ENCODE measurements at regions not wholly inside any gene's neighbourhood (a gene's known extent, or its start where the extent isn't known, plus 50 kb on each side); places are given as distances from the start of the nearest gene placed in this dataset.

DNA sequence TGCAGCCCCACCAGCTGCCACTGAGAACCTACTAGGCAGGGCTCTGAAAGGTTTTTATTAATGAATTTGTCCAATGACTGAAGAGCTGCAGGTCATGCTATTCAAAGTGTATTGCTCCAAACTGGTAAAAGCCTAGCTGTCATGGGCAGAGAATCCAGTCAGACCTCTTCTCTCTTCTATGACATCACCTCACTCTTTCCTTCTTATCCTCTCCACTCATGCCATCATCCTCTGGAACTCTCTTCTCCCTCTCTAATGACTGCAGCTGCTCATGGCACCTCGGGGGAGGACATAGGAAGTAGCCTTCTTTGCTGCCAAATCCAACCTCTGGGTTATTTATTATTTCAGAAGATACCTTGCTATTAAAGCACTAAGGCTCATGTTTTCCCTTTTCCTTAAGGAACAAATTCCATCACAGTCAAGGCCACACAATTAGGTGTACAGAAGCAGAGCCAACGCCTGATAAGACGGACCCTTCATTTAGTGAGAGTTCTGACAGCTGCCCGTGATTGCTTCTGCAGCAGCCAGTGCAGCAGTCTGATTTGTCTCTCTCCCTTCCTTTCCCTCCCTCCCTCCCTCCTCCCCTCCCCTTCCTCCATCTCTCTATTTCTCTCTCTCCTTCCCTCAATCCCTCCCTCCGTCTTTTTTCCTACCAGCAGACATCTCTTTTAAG lies 87.0 kb upstream of the ONECUT1 start:
- TF ChIP-seq, protein P1, sequence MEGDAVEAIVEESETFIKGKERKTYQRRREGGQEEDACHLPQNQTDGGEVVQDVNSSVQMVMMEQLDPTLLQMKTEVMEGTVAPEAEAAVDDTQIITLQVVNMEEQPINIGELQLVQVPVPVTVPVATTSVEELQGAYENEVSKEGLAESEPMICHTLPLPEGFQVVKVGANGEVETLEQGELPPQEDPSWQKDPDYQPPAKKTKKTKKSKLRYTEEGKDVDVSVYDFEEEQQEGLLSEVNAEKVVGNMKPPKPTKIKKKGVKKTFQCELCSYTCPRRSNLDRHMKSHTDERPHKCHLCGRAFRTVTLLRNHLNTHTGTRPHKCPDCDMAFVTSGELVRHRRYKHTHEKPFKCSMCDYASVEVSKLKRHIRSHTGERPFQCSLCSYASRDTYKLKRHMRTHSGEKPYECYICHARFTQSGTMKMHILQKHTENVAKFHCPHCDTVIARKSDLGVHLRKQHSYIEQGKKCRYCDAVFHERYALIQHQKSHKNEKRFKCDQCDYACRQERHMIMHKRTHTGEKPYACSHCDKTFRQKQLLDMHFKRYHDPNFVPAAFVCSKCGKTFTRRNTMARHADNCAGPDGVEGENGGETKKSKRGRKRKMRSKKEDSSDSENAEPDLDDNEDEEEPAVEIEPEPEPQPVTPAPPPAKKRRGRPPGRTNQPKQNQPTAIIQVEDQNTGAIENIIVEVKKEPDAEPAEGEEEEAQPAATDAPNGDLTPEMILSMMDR (IDR thresholded peaks at IDR 0.05; ENCODE audit: low read depth, low read length): no peak
- no peak overlapping the region for H3K4me3 ChIP-seq (ENCODE audit: low read depth, low read length)

DNA sequence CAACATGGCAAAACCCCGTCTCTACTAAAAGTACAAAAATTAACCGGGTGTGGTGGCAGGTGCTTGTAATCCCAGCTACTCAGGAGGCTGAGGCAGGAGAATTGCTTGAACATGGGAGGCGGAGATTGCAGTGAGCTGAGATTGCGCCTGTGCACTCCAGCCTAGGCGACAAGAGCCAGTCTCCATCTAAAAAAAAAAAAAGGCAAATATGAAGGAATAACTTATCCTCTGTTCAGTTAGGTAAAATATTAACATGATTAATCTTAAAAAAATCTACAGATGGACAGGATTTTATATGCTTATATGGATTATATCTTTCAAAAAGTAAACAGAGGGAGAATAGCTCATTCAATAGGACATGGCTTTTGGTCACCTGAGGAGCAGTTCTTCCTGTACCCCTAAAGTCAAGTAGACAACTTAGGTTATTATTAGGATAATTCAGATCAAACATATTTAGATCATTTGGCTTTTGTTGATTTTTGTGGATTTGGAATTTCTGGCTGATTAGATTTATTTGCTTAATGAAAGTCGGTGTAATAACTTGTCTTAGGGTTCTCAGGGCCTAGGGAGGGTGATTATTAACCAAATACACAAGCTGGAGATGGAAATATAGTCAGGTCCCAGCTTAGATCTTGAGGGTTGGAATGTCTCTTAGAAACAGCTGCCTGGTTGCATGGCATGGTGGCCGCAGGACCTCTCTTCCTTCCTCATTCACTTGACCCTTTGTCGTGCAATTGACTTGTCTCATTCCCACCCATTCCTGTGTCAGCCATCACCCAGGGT lies 82.1 kb upstream of the ONECUT1 start:
- no peak overlapping the region for H3K4me3 ChIP-seq (ENCODE audit: low read depth, low read length)
- TF ChIP-seq, protein P1 (IDR thresholded peaks at IDR 0.05; ENCODE audit: low read depth, low read length): no peak

DNA sequence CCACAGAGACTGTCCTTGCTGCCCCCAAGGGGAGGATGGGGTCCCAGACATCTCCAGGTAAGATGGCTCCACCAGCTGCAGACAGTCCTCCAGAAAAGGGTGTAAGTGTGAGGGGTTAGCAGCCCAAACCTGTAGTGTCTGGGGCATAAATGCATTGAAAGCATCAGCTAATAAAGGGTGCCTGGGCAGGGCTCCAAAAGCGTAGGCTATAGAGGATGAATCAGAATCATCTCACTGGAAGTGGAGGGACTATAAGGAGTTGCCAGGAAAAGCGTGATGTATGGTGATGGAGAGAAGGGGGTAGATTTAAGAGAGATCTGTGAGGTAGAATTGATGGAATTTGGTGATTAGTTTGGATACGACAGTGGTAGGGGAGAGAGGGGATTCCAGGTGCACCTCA lies 79.9 kb upstream of the ONECUT1 start:
- H3K4me3 ChIP-seq (ENCODE audit: low read depth, low read length): no peak overlapping the region
- TF ChIP-seq, protein P1 (IDR thresholded peaks at IDR 0.05; ENCODE audit: low read depth, low read length): no peak

DNA sequence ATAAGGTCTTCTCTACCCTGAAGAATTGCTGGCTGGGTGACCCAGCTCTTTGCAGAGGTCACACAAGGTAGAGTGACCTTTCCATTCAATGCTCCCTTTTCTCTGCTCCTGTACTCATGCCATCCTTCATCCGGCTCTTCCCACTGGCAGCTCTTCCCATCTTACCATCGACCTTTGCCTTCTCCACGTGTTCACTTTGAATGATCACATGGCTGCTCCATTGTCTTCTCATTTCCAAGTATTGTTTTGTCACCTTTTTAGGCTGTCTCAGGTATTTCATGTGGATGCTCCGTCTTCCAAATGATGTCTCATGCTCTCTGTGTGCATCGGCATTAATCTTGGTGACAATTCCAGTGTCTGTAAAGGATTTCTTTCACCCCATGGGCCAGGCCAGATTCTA lies 76.6 kb upstream of the ONECUT1 start:
- no peak overlapping the region for H3K4me3 ChIP-seq (ENCODE audit: low read depth, low read length)
- TF ChIP-seq, protein P1 (IDR thresholded peaks at IDR 0.05; ENCODE audit: low read depth, low read length): no peak

DNA sequence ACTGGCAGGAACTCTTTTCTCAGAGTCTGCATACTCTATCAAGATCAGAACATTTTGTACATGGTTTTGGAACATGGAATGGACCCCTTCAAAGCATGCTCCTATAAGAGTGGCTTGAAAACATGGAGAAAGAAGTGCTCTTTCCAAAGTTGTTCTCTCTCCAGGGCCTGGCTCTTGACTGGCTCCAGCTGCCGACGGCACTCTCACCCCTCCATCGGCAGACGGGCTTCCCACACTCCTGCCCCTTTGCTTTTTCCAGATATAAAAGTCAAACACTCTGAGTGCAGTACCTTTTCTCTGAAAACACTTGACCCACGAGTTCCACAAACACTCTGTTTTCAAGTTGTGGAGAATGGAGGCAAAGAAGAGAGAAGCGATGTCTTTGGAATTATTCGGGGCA lies 72.5 kb upstream of the ONECUT1 start:
- no peak overlapping the region for H3K4me3 ChIP-seq (ENCODE audit: low read depth, low read length)
- TF ChIP-seq, protein P1 (IDR thresholded peaks at IDR 0.05; ENCODE audit: low read depth, low read length): no peak

DNA sequence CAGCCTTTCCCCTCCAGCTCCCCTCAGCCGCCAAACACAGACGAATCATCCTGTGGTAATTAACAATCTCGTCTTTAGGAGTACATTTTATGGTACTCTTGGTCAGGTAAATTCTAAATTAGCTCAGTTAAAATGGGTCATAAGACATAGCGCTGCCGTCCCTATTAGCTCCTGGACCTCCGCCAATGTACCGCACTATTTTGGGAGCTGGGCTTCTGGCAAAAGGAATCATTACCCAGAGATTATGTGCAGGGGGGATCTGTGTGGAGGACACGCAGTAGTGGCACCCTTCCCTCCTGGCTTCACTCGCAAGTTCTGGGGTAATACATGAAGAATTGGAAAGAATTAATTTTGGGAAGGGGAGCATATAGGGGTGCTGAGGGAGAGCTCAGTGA lies 68.6 kb upstream of the ONECUT1 start:
- TF ChIP-seq, protein P1 (IDR thresholded peaks at IDR 0.05; ENCODE audit: low read depth, low read length): no peak
- no peak overlapping the region for H3K4me3 ChIP-seq (ENCODE audit: low read depth, low read length)

Data from WI38 (cell line).